Epidermal melanocyte (primary cell): ENCODE measurements at regions not wholly inside any gene's neighbourhood (a gene's known extent, or its start where the extent isn't known, plus 50 kb on each side); places are given as distances from the start of the nearest gene placed in this dataset.

ENCODE experiments used
- DNase-seq: peaks from one replicate; pipeline ENCODE4 v3.0.0; 2011; ENCODE audit warnings: low spot score; ENCODE audit not compliant: insufficient read length

GRCh38 chr7:25549271-25549921 lies 321.1 kb upstream of the NPVF start:
- no peak for DNase-seq

GRCh38 chr7:25550149-25550548 lies 321.9 kb upstream of the NPVF start:
- no peak for DNase-seq

GRCh38 chr7:25552998-25553397 lies 324.7 kb upstream of the NPVF start:
- DNase-seq = no peak

- DNase-seq = no peak
Observed at GRCh38 chr7:25553580-25554291, 325.4 kb upstream of the NPVF start.

- no peak for DNase-seq
Observed at GRCh38 chr7:25557379-25557917, 329.2 kb upstream of the NPVF start.

GRCh38 chr7:25557930-25558329 lies 329.6 kb upstream of the NPVF start:
- DNase-seq = no peak

- no peak for DNase-seq
Observed at GRCh38 chr7:25558605-25559004, 330.3 kb upstream of the NPVF start.

- no peak for DNase-seq
Observed at GRCh38 chr7:25559581-25560367, 331.5 kb upstream of the NPVF start.

- no peak for DNase-seq
Observed at GRCh38 chr7:25562673-25563182, 334.4 kb upstream of the NPVF start.

- no peak for DNase-seq
Observed at GRCh38 chr7:25565002-25565401, 336.7 kb upstream of the NPVF start.

GRCh38 chr7:25565949-25566348 lies 337.7 kb upstream of the NPVF start:
- DNase-seq = peak; percentile 33

GRCh38 chr7:25567430-25567829 lies 339.1 kb upstream of the NPVF start:
- DNase-seq = no peak

GRCh38 chr7:25569765-25570164 lies 341.5 kb upstream of the NPVF start:
- DNase-seq = no peak

GRCh38 chr7:25572423-25572822 lies 344.1 kb upstream of the NPVF start:
- DNase-seq = no peak

GRCh38 chr7:25574828-25575227 lies 346.5 kb upstream of the NPVF start:
- DNase-seq = no peak

- DNase-seq = no peak
Observed at GRCh38 chr7:25575634-25576033, 347.3 kb upstream of the NPVF start.

GRCh38 chr7:25578991-25579777 lies 350.9 kb upstream of the NPVF start:
- no peak for DNase-seq

GRCh38 chr7:25579778-25580075 lies 351.4 kb upstream of the NPVF start:
- DNase-seq = no peak

GRCh38 chr7:25580141-25580540 lies 351.9 kb upstream of the NPVF start:
- no peak for DNase-seq

GRCh38 chr7:25583621-25584020 lies 355.3 kb upstream of the NPVF start:
- no peak for DNase-seq
